ENCODE measurements at regions not wholly inside any gene's neighbourhood (a gene's known extent, or its start where the extent isn't known, plus 50 kb on each side); places are given as distances from the start of the nearest gene placed in this dataset.

GRCh38 chr4:28251831-28252230 is 1391.2 kb downstream of the STIM2 start:
- TF ChIP-seq, protein P1, sequence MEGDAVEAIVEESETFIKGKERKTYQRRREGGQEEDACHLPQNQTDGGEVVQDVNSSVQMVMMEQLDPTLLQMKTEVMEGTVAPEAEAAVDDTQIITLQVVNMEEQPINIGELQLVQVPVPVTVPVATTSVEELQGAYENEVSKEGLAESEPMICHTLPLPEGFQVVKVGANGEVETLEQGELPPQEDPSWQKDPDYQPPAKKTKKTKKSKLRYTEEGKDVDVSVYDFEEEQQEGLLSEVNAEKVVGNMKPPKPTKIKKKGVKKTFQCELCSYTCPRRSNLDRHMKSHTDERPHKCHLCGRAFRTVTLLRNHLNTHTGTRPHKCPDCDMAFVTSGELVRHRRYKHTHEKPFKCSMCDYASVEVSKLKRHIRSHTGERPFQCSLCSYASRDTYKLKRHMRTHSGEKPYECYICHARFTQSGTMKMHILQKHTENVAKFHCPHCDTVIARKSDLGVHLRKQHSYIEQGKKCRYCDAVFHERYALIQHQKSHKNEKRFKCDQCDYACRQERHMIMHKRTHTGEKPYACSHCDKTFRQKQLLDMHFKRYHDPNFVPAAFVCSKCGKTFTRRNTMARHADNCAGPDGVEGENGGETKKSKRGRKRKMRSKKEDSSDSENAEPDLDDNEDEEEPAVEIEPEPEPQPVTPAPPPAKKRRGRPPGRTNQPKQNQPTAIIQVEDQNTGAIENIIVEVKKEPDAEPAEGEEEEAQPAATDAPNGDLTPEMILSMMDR (IDR thresholded peaks at IDR 0.05): no peak
- TF ChIP-seq CEBPB (IDR thresholded peaks at IDR 0.05): no peak
- TF ChIP-seq POLR2A (IDR thresholded peaks at IDR 0.05; ENCODE audit: low read length): no peak
- TF ChIP-seq JUNB (IDR thresholded peaks at IDR 0.05): no peak
- TF ChIP-seq ESRRA (IDR thresholded peaks at IDR 0.05; ENCODE audit: borderline replicate concordance, low read length): no peak
- no peak for TF ChIP-seq NFE2L2 (conservative IDR thresholded peaks at IDR 0.05; ENCODE audit: low read length)
- no peak for TF ChIP-seq BHLHE40 (IDR thresholded peaks at IDR 0.05; ENCODE audit: low read depth, low read length)
- no peak for TF ChIP-seq SMC3 (IDR thresholded peaks at IDR 0.05)
- no peak for TF ChIP-seq HOXA7 (CRISPR knock-in tag; IDR thresholded peaks at IDR 0.05)
